COLO668 (cell line): ENCODE measurements at regions not wholly inside any gene's neighbourhood (a gene's known extent, or its start where the extent isn't known, plus 50 kb on each side); places are given as distances from the start of the nearest gene placed in this dataset.
"Not testable (repeated sequence)": the region's sequence is repeated elsewhere in the genome, so short reads cannot be mapped to it uniquely, and the experiment has no call there.

Experiments used
- DNase-seq: peaks from one replicate; lab custom pipeline; 2025; ENCODE audit not compliant: unreplicated experiment; lab: John Stamatoyannopoulos, UW

DNA sequence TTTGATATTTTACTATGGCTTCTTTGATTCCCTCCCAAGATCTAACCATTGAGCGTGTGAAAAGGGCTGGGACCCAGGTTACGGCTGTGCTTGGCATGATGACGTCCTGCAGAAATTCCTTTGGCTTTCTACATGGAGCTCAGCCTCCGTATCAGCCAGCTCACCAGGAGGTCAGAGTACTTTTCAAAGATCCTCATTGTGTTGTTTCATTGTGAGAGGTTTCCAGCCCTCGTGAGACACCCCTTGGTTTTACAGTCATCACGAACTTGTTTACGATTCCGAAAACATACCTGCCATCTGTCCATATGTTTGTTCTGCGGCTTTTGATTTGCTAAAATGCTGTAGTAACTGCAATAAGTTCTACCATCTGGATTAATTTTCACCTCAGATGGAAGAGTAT, 453.1 kb downstream of the TMEM121 start:
- DNase-seq, result peak; percentile 52

DNA sequence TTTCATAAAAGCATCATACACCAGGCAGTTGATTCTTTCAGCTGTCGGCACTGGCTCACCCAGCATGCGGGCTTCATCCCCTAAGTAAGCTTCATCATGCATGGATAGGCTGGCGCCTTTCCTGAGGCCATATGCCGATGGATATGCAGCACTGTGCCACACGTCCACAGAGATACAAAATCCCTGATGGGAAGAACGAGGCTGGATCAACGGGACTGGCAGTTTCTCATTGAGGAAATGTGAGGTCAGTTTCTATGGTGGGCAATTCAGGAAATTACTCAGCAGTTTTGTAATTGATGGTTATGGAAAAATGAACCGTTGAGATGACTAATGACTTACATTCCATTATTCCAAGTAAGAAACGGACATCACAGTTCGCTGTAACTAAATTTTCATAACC, 453.8 kb downstream of the TMEM121 start:
- DNase-seq, result peak; percentile 53

DNA sequence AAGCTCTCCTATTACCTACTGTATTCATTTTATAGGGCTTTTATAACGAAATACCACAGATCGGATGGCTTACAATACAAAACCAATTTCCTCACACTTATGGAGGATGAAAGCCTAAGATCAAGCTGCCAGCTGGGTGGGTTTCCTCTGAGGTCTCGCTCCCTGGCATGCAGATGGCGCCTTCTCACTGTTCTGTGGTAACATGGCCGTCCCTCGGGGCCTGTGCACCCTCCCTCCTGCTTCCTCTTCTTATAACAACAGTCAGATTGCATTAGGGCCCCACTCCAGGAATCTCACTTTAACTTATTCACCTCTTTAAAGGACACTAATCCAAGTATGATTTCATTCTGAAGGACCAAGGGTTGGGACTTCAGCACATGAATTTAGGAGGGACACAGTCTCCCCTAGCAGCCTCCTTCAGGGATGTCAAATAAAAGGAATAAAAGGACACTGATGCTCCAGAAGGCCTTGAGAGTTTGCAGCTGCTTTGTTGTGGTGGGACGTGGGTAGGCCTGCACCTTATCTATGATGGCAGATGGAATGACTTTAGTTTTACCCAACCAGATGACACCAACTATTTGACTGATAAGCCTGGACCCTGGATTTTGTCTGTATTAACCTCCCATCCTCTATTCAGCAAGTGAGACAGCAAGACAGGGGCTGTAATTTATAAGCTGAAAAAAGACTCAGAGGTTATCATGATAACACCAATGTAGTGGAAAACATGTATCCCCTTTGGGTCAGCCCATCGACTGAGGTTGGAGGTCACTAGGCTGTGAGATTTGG, 455.3 kb downstream of the TMEM121 start:
- DNase-seq, result not testable (repeated sequence)

DNA sequence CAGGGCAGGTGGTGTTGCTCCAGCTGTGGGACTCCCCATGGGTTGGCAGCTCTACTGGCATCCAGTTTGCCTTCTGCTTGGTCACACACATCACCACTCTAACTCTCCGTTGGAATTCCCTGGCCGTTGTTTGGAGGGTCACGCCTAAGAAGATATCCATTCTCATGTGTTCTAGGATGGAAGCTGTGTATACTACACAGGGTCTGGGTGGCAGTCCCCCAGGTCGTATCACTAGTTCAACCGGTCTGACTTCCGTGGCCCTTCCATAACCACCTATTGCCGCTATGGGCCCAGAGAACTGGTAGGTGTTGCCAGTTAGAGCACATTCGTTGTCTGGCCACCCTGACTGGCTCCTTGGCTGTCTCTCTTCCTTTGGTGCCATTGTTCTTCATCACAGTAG, 456.3 kb downstream of the TMEM121 start:
- no peak for DNase-seq

DNA sequence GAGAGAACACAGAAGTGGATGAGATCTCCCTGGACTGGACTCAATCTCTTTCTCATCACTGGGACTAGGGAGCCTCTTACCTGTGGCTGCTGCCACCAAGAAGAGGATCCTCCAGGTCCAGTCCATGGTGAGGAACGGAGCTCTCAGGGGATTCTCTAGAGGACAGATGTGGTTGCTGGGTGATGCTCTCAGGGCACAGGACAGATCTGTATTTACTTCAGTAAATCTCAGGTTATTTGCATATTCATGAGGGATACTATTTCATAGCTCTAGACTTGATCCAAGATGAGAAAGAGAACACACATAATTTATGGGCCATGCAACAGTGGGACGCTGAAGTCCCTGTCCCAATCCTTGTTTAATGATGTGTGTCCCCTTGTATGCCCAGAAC, 460.5 kb downstream of the TMEM121 start:
- DNase-seq, result no peak

DNA sequence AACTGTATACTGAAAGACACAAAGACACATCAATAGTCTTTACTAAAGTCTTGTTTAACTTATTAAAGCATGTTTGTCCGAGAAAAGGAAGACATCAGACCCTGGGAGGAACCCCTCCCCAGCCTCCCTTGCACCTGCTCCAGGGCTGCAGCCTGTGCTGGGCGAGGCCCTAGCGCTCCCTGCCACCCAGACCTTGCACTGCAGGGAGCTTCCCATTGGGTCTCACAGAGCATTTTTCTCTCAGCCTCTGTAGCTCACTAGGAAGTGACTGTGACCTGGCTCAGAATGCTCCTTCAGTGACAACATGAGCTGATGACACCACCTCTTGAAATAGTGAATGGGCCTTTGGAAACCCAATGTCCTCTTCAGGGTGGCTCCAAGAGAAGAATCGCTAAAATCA, 461.2 kb downstream of the TMEM121 start:
- no peak for DNase-seq

DNA sequence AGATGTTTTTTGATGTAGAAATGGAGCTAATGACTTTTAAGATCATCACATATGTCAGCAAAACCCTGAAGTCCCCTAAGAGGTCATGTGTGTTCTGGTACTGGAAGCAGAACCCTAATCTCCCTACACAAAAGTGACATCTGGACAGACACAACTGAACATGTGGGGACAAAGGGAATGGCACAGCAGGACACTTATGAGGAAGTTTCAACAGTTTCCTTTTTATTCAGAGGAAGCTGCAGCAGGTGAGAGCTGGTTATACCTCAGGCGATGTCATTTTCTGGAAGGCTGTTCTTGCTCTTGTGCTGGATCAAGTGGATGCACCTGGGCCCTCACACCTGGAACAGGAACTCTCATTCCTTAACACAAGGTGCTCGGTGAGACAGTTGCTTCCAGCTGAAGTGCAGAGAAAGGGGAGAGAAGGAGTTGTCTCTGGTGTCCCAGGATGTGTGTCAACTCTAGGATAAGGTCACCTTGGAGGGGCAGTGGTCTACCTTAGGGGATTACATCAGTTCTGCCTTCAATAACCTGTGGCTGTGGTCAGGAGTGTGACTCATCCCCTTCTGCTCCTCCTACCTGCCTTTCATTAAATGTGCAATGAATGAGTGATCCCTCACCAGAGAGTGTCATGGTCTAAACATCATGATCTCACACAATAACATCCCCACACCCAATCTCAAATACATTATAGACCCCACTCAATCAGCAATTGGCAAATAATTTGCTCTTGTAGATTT, 463.4 kb downstream of the TMEM121 start:
- DNase-seq, result peak; percentile 79

DNA sequence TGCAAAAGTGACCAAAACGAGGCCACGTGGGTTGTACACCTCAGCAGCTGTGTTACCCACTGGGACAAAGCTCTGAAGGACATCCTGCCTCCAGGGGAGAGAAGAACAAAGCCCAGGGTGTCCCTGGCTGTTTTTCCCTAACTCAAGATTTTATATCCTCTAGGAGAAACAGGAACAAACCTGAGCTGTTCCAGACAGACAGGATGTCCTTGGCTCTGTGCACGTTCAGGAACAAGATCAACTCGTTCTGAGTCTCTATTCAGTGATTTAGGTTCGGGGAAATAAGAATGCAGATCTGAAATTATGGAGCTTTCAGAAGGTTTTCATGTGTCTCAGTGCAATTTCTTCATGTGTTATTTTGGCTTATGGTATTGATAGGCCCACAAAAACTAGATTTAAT, 465.3 kb downstream of the TMEM121 start:
- DNase-seq, result not testable (repeated sequence)

DNA sequence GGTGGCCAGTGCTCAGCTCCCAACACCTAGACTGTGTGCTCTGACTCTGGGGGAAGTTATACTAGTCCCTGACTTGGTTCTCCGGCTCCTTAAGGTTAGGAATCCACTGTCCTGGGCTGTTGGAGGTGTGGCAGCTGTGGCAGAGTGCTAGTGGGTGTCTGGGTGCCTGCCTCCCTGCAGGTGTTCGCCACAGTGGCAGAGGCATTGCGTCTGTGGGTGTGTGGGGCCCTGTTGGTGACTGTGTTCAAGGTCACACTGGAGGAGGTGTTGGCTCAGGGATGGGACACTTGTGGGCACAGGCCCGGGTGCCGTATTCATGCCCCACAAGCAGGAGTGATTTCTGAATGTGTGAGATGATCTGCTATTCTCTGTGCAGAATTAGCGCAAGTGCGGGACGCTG, 467.4 kb downstream of the TMEM121 start:
- no peak for DNase-seq

DNA sequence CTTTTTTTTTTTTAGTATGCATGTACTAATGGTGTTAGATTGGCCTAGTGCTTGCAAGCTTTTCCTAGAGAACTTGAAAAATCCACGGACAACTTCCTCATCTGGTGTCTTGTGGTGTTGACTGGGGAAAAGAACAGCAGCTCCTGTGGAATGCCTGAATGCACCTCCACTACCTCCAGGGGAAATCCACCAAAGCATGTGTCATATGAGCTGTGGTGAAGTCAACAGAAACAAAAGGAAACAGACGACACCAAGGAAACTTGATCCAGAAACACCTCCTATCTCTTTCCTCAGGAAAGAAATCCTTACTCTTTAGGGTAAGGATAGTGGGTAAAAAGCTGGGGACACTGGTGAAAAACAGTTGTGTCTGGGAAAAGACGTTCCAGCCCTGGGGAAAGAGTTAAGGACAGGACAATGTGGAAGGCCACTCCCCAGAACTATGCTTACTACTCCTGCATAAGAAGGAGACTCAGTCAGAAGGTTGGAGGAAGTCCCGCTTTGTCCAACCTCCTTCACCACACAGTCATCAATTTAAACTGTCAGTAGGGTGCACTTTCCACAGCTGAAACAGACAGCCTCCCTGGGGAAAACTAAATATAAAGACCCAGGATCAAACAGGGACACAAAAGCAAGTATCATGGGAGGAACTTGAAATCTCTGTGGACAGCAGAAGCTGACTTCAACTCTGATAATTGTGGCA, 468.8 kb downstream of the TMEM121 start:
- DNase-seq, result not testable (repeated sequence)

DNA sequence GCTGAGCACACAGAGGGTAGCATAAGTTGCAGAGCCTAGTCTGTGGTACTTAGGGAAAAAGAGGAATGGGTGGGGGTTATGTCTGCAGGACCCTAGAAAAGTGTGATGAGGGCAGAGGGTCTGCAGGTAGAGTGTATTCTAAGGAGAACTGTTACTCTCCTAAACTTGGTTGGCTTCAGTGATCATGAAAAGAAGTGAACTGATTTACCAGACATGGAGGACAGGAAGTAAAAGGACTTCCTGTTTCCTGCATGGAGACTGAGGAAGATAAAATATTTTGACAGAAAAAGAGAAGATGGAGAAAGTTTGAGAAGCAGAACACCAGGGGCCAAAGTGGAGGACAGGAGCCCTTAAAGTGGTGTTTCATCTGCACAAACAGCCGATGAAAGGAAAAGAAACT, 472.2 kb downstream of the TMEM121 start:
- not testable (repeated sequence) for DNase-seq

DNA sequence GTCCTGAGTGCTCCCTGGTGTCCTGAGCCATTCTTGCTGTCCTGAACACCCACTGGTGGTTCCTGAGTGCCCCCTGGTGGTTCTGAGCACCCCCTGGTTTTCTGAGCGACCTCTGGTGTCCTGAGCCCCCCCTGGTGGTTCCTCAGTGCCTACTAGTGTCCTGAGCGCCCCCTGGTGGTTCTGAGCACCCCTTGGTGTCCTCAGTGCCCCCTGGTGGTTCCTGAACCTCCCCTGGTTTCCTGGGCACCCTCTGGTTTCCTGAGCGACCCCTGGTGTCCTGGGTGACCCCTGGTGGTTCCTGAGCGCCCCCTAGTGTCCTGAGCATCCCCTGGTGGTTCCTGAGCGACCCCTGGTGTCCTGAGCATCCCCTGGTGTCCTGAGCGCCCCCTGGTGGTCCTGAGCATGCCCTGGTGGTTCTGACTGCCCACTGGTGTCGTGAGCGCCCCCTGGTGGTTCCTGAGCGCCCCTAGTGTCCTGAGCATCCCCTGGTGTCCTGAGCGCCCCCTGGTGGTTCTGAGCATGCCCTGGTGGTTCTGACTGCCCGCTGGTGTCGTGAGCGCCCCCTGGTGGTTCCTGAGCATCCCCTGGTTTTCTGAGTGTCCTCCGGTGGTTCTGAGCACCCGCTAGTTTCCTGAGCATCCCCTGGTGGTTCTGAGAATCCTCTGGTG, 473.1 kb downstream of the TMEM121 start:
- DNase-seq, result peak; percentile 63

DNA sequence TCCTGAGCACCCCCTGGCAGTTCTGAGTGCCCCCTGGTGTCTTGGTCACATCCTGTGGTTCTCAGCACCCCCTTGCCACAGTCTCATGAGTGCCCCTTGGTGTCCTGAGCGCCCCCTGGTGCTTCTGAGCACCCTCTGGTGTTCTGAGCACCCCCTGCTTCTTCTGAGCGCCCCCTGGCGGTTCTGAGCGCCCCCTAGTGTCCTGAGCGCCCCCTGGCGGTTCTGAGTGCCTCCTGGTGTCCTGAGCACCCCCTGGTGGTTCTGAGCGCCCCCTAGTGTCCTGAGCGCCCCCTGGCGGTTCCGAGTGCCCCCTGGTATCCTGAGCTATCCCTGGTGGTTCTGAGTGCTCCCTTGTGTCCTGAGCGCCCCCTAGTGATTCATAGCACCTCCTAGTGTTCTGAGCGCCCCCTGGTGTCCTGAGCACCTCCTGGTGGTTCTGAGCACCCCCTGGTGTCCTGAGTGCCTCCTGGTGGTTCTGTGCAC, 473.7 kb downstream of the TMEM121 start:
- not testable (repeated sequence) for DNase-seq

DNA sequence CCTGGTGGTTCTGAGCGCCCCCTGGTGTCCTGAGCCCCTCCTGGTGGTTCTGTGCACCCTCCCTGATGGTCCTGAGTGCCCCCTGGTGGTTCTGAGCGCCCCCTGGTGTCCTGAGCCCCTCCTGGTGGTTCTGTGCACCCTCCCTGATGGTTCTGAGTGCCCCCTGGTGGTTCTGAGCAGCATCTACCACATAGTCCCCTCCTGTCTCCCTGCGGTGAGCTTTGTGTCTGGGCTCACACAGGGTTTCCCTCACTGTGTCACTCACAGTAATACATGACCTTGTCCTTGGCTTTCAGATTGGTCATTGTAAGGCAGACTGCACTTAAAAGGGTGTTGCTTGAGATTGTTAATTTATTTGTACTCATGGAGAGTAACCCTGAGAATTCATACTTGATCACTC, 474.9 kb downstream of the TMEM121 start:
- DNase-seq, result not testable (repeated sequence)

DNA sequence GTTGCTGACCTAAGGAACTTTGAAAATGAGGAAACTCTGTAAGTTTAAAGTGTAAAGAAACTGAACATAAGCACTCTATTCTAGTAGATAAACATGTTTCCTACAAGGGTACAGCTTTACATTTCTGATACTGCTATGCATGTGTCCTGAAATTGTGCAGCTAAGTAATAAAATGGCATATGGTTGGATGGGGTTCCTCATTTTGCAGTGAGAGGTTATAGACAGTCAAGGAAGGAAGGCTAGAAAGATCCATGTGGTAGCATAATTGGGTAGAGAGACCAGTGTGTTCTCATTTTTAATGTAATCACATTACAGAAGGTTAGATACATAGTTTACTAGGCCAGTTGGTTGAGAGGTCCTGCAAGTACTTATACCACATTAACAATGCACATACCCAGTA, 477.0 kb downstream of the TMEM121 start:
- DNase-seq, result no peak

DNA sequence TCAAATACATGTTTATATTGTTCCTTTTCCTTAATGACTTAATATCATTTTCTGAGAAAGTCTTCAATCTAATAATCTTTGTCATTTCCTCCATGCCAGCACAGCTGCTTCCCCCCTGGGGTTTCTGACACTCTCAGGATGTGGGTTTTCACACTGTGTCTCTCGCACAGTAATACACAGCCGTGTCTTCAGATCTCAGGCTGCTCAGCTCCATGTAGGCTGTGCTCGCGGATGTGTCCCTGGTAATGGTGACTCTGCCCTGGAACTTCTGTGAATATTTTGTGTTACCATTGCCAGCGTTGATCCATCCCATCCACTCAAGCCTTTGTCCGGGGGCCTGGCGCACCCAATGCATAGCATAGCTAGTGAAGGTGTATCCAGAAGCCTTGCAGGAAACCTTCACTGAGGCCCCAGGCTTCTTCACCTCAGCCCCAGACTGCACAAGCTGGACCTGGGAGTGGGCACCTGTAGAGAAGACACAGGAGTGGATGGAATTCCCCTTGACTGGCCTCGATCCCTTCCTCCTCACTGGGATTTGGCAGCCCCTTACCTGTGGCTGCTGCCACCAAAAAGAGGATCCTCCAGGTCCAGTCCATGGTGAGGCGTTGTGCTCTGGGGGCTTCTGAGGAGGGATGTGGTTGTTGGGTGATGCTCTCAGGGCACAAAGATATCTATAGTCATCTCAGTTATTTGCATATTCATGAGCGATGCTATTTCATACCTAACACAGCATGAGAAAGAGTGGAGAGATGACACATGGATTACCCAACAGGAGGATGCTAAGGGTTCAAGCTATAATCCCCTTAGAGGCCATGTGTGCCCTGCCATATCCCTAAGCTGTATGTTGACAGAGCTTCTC, 478.8 kb downstream of the TMEM121 start:
- not testable (repeated sequence) for DNase-seq

DNA sequence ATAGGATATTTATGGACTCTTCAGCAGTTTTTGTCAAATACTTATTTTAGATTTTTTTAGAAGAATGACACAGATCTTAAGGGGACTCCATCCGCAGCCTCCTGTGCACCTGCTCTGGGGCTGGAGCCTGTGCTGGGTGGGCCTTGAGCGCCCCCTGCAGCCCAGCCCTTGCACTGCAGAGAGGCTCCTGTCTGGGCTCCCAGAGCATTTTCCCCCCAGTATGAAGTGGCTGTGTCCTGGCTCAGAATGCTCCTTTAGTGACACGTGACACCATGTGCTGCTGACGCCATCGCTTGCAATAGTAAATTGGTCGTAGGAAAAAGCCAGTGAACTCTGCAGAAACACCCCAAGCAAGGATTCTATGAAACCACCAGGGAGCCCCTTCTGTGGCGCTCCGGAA, 479.7 kb downstream of the TMEM121 start:
- peak; percentile 38 for DNase-seq

DNA sequence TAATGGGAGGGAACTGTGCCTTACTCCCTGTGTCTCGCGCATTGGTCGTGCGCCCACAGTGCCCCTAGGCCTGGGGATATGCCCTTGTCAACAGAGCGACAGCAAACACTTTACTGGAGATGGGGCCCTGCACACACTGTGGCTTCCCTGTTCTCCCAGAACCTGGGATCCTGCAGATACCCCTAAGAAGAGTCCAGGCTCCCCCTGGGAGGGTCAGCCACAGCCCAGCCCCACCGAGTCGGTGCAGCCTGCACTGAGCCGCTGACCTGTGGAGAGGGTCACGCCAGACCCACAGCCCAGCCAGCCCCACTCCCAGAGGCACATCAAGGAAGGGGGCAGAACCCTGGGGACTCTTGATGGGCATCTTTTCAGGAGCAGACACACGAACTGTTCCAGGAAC, 480.3 kb downstream of the TMEM121 start:
- not testable (repeated sequence) for DNase-seq

DNA sequence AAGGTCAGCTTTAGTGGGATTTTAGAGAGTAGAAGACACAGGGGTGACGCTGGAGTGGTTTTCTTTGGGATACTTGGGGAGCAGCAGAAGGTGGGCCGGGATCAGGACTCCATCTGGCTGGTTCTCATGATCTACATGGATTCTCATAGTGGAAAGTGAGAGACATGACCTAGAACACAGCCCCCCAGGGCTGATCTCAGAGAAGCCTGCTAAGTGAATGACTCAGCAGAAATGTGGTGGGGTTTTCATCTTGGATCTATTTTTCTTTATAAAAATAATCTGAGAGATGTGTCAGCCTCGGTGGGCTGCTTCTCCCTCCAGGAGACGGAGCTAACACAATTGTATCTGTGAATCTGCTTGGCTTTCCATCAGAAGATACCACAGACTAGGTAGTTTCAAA, 484.4 kb downstream of the TMEM121 start:
- no peak for DNase-seq
